Caco-2 (cell line): ENCODE measurements at regions not wholly inside any gene's neighbourhood (a gene's known extent, or its start where the extent isn't known, plus 50 kb on each side); places are given as distances from the start of the nearest gene placed in this dataset.
A peak's percentile ranks its signal among the peaks of the same experiment; 100 is the strongest.

Source experiments
- BruUV-seq: library from RNA; stranded (reverse); fragments of 400-500 nt; replicated peaks from 2 replicates; lab custom pipeline; 2021; lab: Mats Ljungman, UMichigan
- CTCF ChIA-PET: fragments of 300-600 bp; sonication (Branson Sonifier 250); formaldehyde crosslinking; loops from one replicate; lab custom pipeline; 2022; ENCODE audit warnings: antibody characterized with exemption; lab: Charles Lee
- POLR2A ChIA-PET: fragments of 300-600 bp; sonication (Branson Sonifier 250); formaldehyde crosslinking; loops from one replicate; lab custom pipeline; 2022; ENCODE audit warnings: antibody characterized with exemption; lab: Charles Lee
- DNase-seq, 2 experiments: peaks; one replicate each; pipeline versions ENCODE4 v3.0.0 to v3.0.0-alpha.2; 2020 to 2022
- H3K27me3 ChIP-seq: replicated peaks from 2 replicates; pipeline ENCODE4 v1.6.0; 2011; ENCODE audit warnings: low read length; ENCODE audit not compliant: control insufficient read depth, insufficient read depth
- H3K36me3 ChIP-seq: 2 replicates; pipeline ENCODE4 v1.5.1; 2011; ENCODE audit warnings: low read length; ENCODE audit not compliant: control insufficient read depth, insufficient read depth
- H3K4me1 ChIP-seq: fragments of 250-450 bp; sonication (Bioruptor Pico); 2 replicates; pipeline ENCODE4 v1.5.1; 2020; ENCODE audit warnings: mild to moderate bottlenecking
- H3K4me3 ChIP-seq: 2 replicates; pipeline ENCODE4 v1.5.1; 2011; ENCODE audit warnings: low read depth, mild to moderate bottlenecking, control low read depth, low read length
- H3K9me3 ChIP-seq: fragments of 250-450 bp; sonication (Bioruptor Pico); 2 replicates; pipeline ENCODE4 v1.5.1; 2020; ENCODE audit warnings: mild to moderate bottlenecking, moderate library complexity
- H3K27ac Mint-ChIP-seq: one replicate; pipeline ENCODE4 v1.8.0; 2022; ENCODE audit warnings: mixed read lengths; ENCODE audit not compliant: unreplicated experiment
- H3K27me3 Mint-ChIP-seq: one replicate; pipeline ENCODE4 v1.8.0; 2022; ENCODE audit warnings: mixed read lengths; ENCODE audit not compliant: insufficient read depth, unreplicated experiment
- H3K36me3 Mint-ChIP-seq: one replicate; pipeline ENCODE4 v1.8.0; 2022; ENCODE audit warnings: mild to moderate bottlenecking, mixed read lengths; ENCODE audit not compliant: insufficient read depth, unreplicated experiment
- H3K4me1 Mint-ChIP-seq: one replicate; pipeline ENCODE4 v1.8.0; 2022; ENCODE audit warnings: low read depth, mixed read lengths; ENCODE audit not compliant: unreplicated experiment
- H3K4me3 Mint-ChIP-seq: one replicate; pipeline ENCODE4 v1.8.0; 2022; ENCODE audit warnings: mild to moderate bottlenecking, moderate library complexity, mixed read lengths; ENCODE audit not compliant: unreplicated experiment
- H3K9me3 Mint-ChIP-seq: one replicate; pipeline ENCODE4 v1.8.0; 2022; ENCODE audit warnings: mixed read lengths; ENCODE audit not compliant: unreplicated experiment
- CTCF ChIP-seq, 2 experiments: fragments of 200-600 bp in 1 of 2; IDR thresholded peaks; 1 replicate in 1 of 2; 2 replicates in 1 of 2; pipeline versions ENCODE4 v1.5.1 to v1.8.0; 2011 to 2022; ENCODE audit warnings: antibody characterized with exemption in 1 of 2, control low read depth in 1 of 2, inconsistent platforms in 1 of 2, low read depth in 1 of 2, low read length in 1 of 2, mild to moderate bottlenecking in 1 of 2, moderate library complexity in 1 of 2; ENCODE audit not compliant: insufficient read depth in 1 of 2, severe bottlenecking in 1 of 2, unreplicated experiment in 1 of 2
- intact Hi-C: fragments of 100-400 bp; cut with micrococcal nuclease; formaldehyde crosslinking; loops from one replicate; pipeline ENCODE4 v1.10.0; 2022; ENCODE audit not compliant: unreplicated experiment

GRCh38 chr10:21372651-21373410 is 152.7 kb downstream of the SKIDA1 start:
- CTCF ChIA-PET, result interaction anchor here (0.6 kb wide), 1 partner anchor 124 kb away, joined by 3 read pairs; no protein-coding TSS in a partner anchor
- Mint-ChIP-seq H3K36me3 (no peaks in the 10 kb centered on the region), H3K27ac (peak overlapping the region; percentile 69), H3K4me1 (peaks cover 27% of the 10 kb centered on the region), H3K9me3 (no peaks in the 10 kb centered on the region), H3K4me3 (peak overlapping the region; percentile 39), H3K27me3 (no peaks in the 10 kb centered on the region)
- intact Hi-C loops, result loop anchor here (1.0 kb wide), 1 partner anchor 9 kb away; no protein-coding TSS in a partner anchor
- TF ChIP-seq CTCF (IDR thresholded peaks at IDR 0.05; ENCODE audit: insufficient read depth in 1 of 2, low read depth in 1 of 2, low read length in 1 of 2, severe bottlenecking in 1 of 2, unreplicated experiment in 1 of 2), result no peak
- Histone ChIP-seq H3K9me3 (no peaks in the 10 kb centered on the region), H3K36me3 (no peaks in the 10 kb centered on the region), H3K27me3 (no peaks in the 10 kb centered on the region), H3K4me3 (no peak overlapping the region), H3K4me1 (peaks cover 42% of the 10 kb centered on the region)
- DNase-seq, result peak; percentile 63 to 78
- POLR2A ChIA-PET, result interaction anchor here (0.8 kb wide), 1 partner anchor 26 kb away, joined by 3 read pairs; no protein-coding TSS in a partner anchor
- BruUV-seq, result no TSS peak

GRCh38 chr10:21369697-21370096 is 155.8 kb downstream of the SKIDA1 start:
- Mint-ChIP-seq H3K4me1 (peaks cover 41% of the 10 kb centered on the region), H3K4me3 (no peak overlapping the region), H3K27me3 (no peaks in the 10 kb centered on the region), H3K27ac (peak overlapping the region; percentile 89), H3K36me3 (peaks cover 9% of the 10 kb centered on the region), H3K9me3 (no peaks in the 10 kb centered on the region)
- BruUV-seq, result no TSS peak
- H3K4me3 ChIP-seq, result no peak overlapping the region
- DNase-seq, result no peak
- CTCF ChIA-PET, result no interaction called here
- peaks cover 57% of the 10 kb centered on the region for H3K4me1 ChIP-seq
- no peak for TF ChIP-seq CTCF (IDR thresholded peaks at IDR 0.05; ENCODE audit: insufficient read depth in 1 of 2, low read depth in 1 of 2, low read length in 1 of 2, severe bottlenecking in 1 of 2, unreplicated experiment in 1 of 2)
- H3K9me3 ChIP-seq, result no peaks in the 10 kb centered on the region
- POLR2A ChIA-PET, result no interaction called here
- no peaks in the 10 kb centered on the region for H3K36me3 ChIP-seq
- H3K27me3 ChIP-seq, result no peaks in the 10 kb centered on the region
- intact Hi-C loops, result loop anchor here (10.0 kb wide), 1 partner anchor 355 kb away; no protein-coding TSS in a partner anchor

GRCh38 chr10:21368728-21369425 is 156.6 kb downstream of the SKIDA1 start:
- BruUV-seq, result no TSS peak
- Mint-ChIP-seq H3K4me3 (no peak overlapping the region), H3K36me3 (peaks cover 17% of the 10 kb centered on the region), H3K27me3 (no peaks in the 10 kb centered on the region), H3K27ac (peak overlapping the region; percentile 89), H3K4me1 (peaks cover 49% of the 10 kb centered on the region), H3K9me3 (no peaks in the 10 kb centered on the region)
- Histone ChIP-seq H3K4me3 (no peak overlapping the region), H3K27me3 (no peaks in the 10 kb centered on the region), H3K36me3 (no peaks in the 10 kb centered on the region), H3K9me3 (no peaks in the 10 kb centered on the region), H3K4me1 (peaks cover 60% of the 10 kb centered on the region)
- no peak for TF ChIP-seq CTCF (IDR thresholded peaks at IDR 0.05; ENCODE audit: insufficient read depth in 1 of 2, low read depth in 1 of 2, low read length in 1 of 2, severe bottlenecking in 1 of 2, unreplicated experiment in 1 of 2)
- CTCF ChIA-PET, result no interaction called here
- DNase-seq, result no peak
- POLR2A ChIA-PET, result no interaction called here
- intact Hi-C loops, result loop anchor here (10.0 kb wide), 1 partner anchor 356 kb away; no protein-coding TSS in a partner anchor
